Pancreas (tissue), 10 donors: ENCODE measurements at regions not wholly inside any gene's neighbourhood (a gene's known extent, or its start where the extent isn't known, plus 50 kb on each side); places are given as distances from the start of the nearest gene placed in this dataset.

Experiments used
- ATAC-seq, 4 donors: fragments of 200-7000 bp; cut with Tn5 transposase; one replicate each; pipeline versions ENCODE4 v1.8.0 to v1.9.1; 2020; ENCODE audit warnings: mild to moderate bottlenecking in 4 of 4, moderate library complexity in 4 of 4
- DNase-seq, 6 donors: peaks; one replicate each; pipeline ENCODE4 v3.0.0-alpha.2; 2020
- FAIRE-seq: peaks from 2 replicates; lab custom pipeline; 2012; peaks lifted over from hg19 to GRCh38; lab: Jason Lieb, UNC
- H3K27ac ChIP-seq, 4 donors: fragments of 200-600 bp; sonication (generic); 1 replicate in 3 of 4; 2 replicates in 1 of 4; pipeline versions ENCODE4 v1.5.0 to v1.8.0; 2020
- H3K27me3 ChIP-seq, 4 donors: fragments of 200-600 bp; one replicate each; pipeline ENCODE4 v1.8.0; 2021
- H3K36me3 ChIP-seq, 3 donors: fragments of 200-600 bp; sonication (generic) in 1 of 3; one replicate each; pipeline versions ENCODE4 v1.5.0 to v1.8.0; 2020 to 2021
- H3K4me1 ChIP-seq, 3 donors: fragments of 200-600 bp; one replicate each; pipeline ENCODE4 v1.8.0; 2021
- H3K4me3 ChIP-seq, 4 donors: fragments of 200-600 bp; sonication (generic) in 2 of 4; one replicate each; pipeline versions ENCODE4 v1.5.0 to v1.8.0; 2020 to 2021
- H3K9me3 ChIP-seq, 4 donors: fragments of 200-600 bp; one replicate each; pipeline ENCODE4 v1.8.0; 2021
- CTCF ChIP-seq, 4 donors: fragments of 200-600 bp; sonication (generic) in 3 of 4; IDR thresholded peaks; one replicate each; pipeline versions ENCODE4 v1.5.0 to v1.8.0; 2021; ENCODE audit warnings: antibody characterized with exemption in 4 of 4
- WGBS, 2 donors: extraction: QIAGEN DNeasy Blood & Tissue Kit; methylation state at CpG; one replicate each; pipeline ENCODE4 v1.1.7; 2013; 5-methylcytosine and 5-hydroxymethylcytosine counted together
- intact Hi-C, 3 donors: fragments of 100-400 bp; cut with DNase I; formaldehyde crosslinking; loops; one replicate each; pipeline versions ENCODE4 v1.11.1 to v1.14.2; 2022
- donor health status: healthy with polysubstance abuse.
- donor health status: DM: no; HTN: no; CAD: no; lungs with moderate emphysema.
- donor health status: DM: no; HTN: no; CAD: no.
- donor health status: control.
- donor health status: control.
- donor health status: Bipolar disorder and iron deficiency.
- donor health status: DM: yes; HTN: yes; CAD: no.
- donor health status: DM: no; HTN: no; CAD: no.
- donor health status: DM: no; HTN: no; CAD: no.
- donor health status: DM: yes; HTN: yes; CAD: no.

GRCh38 chr16:14344945-14345344 lies 273.8 kb downstream of the MRTFB start:
- no peak overlapping the region for H3K27ac ChIP-seq
- intact Hi-C loops = no loop called here
- no peaks in the 10 kb centered on the region for H3K36me3 ChIP-seq
- no peak for DNase-seq
- no peak for TF ChIP-seq CTCF (IDR thresholded peaks at IDR 0.05)
- H3K4me1 ChIP-seq = no peaks in the 10 kb centered on the region
- H3K27me3 ChIP-seq = no peaks in the 10 kb centered on the region
- no peaks in the 10 kb centered on the region for H3K9me3 ChIP-seq
- H3K4me3 ChIP-seq = no peak overlapping the region
- no peak for FAIRE-seq
- ATAC-seq = no peak
- WGBS, 2 donors = 85% methylated on average over 9 of the region's 9 CpGs

GRCh38 chr16:14344292-14344691 lies 273.2 kb downstream of the MRTFB start:
- intact Hi-C loops = no loop called here
- Histone ChIP-seq H3K9me3 (no peaks in the 10 kb centered on the region), H3K4me1 (no peaks in the 10 kb centered on the region), H3K36me3 (no peaks in the 10 kb centered on the region), H3K27ac (no peak overlapping the region), H3K27me3 (no peaks in the 10 kb centered on the region), H3K4me3 (no peak overlapping the region)
- FAIRE-seq (no peak), ATAC-seq (no peak), DNase-seq (no peak)
- 83 to 84% methylated on average over 5 of the region's 5 CpGs for WGBS, 2 donors
- TF ChIP-seq CTCF (IDR thresholded peaks at IDR 0.05) = no peak

GRCh38 chr16:14341324-14342225 lies 270.5 kb downstream of the MRTFB start:
- FAIRE-seq = no peak
- 92 to 95% methylated on average over 4 of the region's 4 CpGs for WGBS, 2 donors

GRCh38 chr16:14339694-14340093 lies 268.6 kb downstream of the MRTFB start:
- DNase-seq (no peak), ATAC-seq (no peak), FAIRE-seq (no peak)
- WGBS, 2 donors = 85 to 90% methylated on average over 2 of the region's 2 CpGs
- intact Hi-C loops = no loop called here
- TF ChIP-seq CTCF (IDR thresholded peaks at IDR 0.05) = no peak
- no peaks in the 10 kb centered on the region for H3K27me3 ChIP-seq
- H3K36me3 ChIP-seq = no peaks in the 10 kb centered on the region
- H3K4me1 ChIP-seq = peaks cover 0 to 3% (median 0%) of the 10 kb centered on the region in 3 donors
- no peak overlapping the region for H3K27ac ChIP-seq
- no peak overlapping the region for H3K4me3 ChIP-seq
- no peaks in the 10 kb centered on the region for H3K9me3 ChIP-seq

More at GRCh38 chr16:14341324-14342225, 270.5 kb downstream of the MRTFB start:
- no peaks in the 10 kb centered on the region for H3K36me3 ChIP-seq
- peaks cover 0 to 3% (median 0%) of the 10 kb centered on the region in 3 donors for H3K4me1 ChIP-seq
- ATAC-seq (no peak), DNase-seq (no peak)
- no peak for TF ChIP-seq CTCF (IDR thresholded peaks at IDR 0.05)
- H3K27me3 ChIP-seq = no peaks in the 10 kb centered on the region
- intact Hi-C loops = no loop called here
- H3K4me3 ChIP-seq = no peak overlapping the region
- H3K27ac ChIP-seq = no peak overlapping the region
- H3K9me3 ChIP-seq = no peaks in the 10 kb centered on the region

- Histone ChIP-seq H3K4me3 (no peak overlapping the region), H3K27me3 (no peaks in the 10 kb centered on the region), H3K4me1 (peaks cover 0 to 3% (median 0%) of the 10 kb centered on the region in 3 donors), H3K9me3 (no peaks in the 10 kb centered on the region), H3K36me3 (no peaks in the 10 kb centered on the region), H3K27ac (no peak overlapping the region)
- intact Hi-C loops = no loop called here
- 86 to 89% methylated on average over 4 of the region's 4 CpGs for WGBS, 2 donors
- DNase-seq (no peak), FAIRE-seq (no peak), ATAC-seq (peak in 1 of 4 donors; percentile 14)
- no peak for TF ChIP-seq CTCF (IDR thresholded peaks at IDR 0.05)
Observed at GRCh38 chr16:14338969-14339368, 267.9 kb downstream of the MRTFB start.
